HG03565 (cell line): ENCODE measurements at regions not wholly inside any gene's neighbourhood (a gene's known extent, or its start where the extent isn't known, plus 50 kb on each side); places are given as distances from the start of the nearest gene placed in this dataset.
"Not testable (repeated sequence)": the region's sequence is repeated elsewhere in the genome, so short reads cannot be mapped to it uniquely, and the experiment has no call there.

Experiments used
- ATAC-seq: cut with Tn5 transposase; IDR thresholded peaks from one replicate; pipeline ENCODE4 v1.9.1; 2021; ENCODE audit warnings: mild to moderate bottlenecking, moderate library complexity; ENCODE audit not compliant: unreplicated experiment

DNA sequence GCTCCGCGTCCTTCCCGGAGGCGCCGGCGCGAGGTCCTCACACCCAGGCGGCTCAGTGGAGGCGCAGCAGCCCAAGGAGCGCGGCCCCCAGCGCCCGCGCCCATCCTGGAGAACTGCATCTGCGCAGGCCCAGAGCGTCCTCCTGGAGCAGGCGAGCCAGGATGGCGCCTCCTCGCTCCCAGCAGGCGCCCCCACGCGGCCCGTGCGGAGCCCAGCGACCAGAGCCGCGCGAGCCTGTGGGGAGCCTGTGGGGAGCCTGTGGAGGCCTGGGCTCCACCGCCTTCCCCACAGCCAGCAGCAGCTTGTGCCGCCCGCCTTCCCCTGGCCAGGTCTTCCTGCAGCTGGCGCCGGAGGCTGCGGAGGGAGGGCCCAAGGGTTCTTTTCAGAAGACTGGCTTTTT, 953.9 kb downstream of the TMEM121 start:
- not testable (repeated sequence) for ATAC-seq

DNA sequence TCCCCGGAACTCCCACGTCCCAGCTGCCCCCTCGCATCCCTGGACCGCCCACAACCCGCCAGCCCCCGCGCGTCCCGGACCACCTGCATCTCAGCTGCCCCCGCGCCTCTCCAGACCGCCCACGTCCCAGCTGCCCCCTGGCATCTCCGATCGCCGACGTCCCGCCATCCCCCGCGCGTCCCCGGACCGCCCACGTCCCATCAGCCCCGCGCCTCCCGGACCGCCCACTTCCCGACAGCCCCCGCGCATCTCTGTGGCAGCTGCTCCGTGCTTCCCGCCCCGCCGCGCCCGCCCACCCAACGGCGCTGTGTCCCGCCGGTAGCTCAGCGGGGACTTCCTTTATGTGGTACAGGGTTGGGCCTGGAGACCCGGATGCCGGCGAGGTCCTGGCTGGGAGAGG, 955.8 kb downstream of the TMEM121 start:
- ATAC-seq, result not testable (repeated sequence)

DNA sequence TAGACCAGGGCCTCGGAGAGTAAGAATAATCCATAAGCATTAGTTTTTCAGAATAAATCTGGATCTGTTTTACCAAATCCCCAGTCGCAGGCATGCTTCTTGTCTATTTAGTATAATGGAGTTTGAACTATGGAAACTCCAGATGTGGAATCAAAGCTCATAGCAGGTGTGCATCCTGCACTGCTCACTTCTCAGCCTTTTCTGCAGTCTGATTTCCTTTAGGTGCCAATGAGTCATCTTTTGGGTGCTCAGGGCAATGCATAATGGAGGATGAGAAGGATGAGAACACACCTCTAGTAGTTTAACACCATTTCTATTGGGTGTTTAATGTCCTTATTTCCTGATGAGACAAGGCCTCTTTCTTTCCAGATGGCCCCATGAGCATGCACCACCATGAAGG, 961.2 kb downstream of the TMEM121 start:
- no peak for ATAC-seq

DNA sequence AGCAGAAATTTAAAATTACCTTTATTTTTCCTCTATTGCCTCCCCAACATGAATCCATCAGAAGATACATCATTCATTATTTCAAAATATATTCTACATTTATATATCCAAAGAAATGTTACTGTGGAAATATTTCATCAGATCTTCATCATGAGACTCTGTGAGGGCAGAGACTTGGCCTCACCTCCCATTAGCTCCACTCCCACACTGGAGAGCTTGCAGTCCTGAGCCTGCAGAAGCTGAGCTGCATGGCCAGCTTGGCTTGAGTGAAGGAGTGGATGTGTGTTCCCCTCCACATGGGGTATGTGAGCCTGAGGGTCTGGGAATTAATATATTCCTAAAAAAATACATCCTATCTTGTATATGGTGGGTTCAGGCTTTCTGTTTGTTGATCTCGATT, 961.9 kb downstream of the TMEM121 start:
- no peak for ATAC-seq

DNA sequence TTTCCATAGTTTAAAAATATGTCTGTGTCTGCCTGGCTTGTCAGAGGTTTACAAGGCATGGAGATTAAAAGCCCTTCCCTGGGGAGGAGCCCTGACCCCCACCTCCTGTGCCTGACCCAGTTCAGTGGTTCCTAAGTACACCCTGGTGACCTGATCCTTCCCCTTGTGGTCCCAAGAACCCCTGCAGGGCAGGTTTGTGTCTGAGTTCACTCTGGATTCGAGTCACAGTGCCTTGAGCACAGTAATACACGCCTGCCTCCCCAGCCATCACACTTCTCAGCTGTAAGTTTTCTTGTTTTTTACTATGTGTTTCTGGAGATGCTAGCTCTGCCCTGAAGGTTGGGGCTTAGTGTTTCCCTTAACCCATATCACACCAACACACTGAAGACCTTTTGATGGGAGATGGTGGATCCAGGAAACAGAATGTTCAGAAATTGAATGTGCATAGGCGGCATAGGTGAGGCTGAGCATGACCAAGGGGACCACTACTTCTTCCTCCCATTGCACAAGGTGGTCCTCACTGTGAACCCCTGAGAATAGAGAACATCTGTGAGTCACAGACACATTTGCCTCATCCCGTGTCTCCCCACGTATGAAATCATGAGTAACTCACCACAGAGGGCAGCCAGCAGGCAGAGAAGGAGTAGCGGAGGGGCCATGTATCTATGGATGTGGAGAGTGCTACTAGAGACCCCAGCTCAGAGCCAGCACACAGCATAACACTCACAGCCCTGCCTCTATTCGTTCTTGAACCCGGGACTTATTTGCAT, 962.9 kb downstream of the TMEM121 start:
- ATAC-seq, result no peak

DNA sequence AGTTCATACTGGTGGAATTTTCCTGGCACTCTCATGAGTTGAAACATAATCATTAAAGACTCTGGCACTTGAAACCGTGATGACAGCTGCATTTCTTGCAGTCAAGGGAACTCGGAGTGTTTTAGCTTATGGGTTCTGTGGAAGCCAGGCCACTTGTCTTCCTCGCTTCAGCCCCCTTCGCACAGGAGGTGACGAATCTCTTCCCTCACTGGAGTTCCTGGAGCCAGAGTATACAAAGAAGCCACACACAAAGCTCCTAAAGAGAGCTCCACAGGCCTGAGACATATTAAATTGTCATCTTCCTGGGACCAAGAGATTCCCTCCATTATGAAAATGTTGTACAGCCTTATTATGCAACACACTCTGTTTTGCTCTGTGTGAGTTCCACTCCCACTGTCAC, 964.1 kb downstream of the TMEM121 start:
- ATAC-seq, result no peak

DNA sequence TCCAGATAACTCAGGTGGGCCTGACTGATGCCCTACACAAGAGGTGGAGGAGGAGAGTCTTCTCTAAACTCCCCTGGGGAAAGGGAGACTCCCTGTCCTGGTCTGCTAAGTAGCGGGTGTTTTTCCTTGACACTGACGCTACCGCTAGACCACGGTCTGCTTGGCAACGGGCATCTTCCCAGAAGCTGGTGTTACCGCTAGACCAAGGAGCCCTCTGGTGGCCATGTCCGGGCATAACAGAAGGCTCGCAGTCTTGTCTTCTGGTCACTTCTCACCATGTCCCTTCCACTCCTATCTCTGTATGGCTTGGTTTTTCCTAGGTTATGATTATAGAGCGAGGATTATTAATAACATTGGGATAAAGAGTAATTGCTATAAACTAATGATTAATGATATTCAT, 965.5 kb downstream of the TMEM121 start:
- no peak for ATAC-seq

DNA sequence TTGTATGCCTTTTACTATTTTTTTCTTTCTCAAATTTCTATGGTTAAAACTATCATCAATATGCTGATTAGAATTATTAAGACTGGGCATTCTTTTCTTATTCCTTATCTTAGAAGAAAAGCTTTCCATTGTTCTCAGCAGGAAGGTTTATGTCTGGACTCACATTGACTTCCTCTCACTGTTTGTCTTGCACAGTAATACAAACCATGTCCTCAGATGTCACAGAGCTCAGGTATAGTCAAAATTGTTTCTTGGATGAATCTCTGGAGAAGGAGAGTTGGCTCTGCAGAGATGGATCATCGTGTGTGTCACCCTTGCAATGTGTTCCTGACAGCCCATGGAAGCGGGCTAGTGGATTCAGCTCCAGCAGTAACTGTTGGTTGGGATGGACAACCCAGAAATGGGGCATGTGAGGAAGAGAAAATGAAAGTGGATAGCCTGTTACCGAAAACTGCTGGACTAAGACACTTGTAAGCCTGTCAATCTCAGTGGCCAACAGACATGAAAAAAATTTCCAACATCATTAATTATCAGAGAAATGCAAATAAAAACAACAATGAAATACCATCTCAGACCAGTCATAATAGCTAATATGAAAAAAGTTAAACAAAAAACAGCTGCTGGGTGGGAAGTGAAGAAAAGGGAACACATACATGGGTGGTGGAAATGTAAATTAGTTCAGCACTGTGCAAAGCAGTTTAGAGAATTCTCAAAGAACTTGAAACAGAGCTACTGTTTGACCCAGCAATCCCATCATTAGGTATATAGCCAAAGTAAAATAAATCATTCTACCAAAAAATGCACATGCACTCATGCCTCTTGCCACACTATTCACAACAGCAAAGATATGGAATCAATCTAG, 967.8 kb downstream of the TMEM121 start:
- ATAC-seq, result no peak

DNA sequence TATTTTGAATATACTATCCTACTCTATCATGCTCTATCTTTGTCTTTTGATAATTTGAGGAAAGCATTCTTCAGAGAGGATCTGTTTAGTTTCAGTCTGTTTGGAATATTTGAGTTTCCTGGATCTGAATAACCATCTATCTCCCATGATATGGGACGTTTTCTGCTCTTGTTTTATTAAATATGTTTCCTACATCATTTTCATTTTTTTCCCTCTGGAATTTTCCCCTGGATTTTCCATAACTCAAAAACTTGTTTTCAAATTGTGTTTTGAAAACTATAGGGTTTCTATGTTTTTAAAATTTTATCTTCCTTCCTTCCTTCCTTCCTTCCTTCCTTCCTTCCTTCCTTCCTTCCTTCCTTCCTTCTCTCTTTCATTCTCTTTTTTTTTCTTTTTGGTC, 974.2 kb downstream of the TMEM121 start:
- no peak for ATAC-seq

DNA sequence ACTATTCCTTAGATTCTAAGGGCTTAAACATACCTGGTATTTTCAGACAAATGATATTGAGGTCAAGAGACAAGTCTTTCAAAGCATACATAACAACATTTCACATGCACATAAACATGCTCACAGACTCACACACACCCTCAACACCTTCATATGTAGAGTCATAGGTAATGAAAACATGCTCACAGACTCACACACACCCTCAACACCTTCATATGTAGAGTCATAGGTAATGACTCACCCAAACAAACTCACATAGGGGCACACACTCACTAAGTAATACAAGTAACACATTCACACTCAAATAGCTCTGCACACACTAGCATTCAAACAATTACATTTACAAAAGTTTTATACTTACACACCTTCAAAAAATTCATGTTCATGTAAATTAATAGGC, 975.5 kb downstream of the TMEM121 start:
- ATAC-seq, result no peak

DNA sequence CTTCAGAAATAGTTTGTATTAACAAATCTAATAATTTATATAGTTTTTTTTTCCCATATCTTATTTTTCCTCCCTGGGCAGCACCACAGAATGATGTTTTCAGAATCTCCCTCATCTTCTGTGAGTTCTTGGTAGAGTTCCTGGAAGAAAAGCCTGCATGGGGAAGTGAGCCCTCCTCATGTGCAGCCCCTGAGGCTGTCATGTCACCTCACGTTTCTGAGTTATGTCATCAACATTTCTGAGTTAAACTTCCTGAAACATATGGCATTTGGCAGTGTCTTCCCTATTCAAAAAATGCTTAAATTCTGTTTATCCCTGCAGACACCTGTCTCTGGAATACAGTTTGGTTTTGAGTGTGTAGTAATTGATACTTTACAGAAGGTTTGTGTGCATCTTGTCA, 979.0 kb downstream of the TMEM121 start:
- ATAC-seq, result no peak

DNA sequence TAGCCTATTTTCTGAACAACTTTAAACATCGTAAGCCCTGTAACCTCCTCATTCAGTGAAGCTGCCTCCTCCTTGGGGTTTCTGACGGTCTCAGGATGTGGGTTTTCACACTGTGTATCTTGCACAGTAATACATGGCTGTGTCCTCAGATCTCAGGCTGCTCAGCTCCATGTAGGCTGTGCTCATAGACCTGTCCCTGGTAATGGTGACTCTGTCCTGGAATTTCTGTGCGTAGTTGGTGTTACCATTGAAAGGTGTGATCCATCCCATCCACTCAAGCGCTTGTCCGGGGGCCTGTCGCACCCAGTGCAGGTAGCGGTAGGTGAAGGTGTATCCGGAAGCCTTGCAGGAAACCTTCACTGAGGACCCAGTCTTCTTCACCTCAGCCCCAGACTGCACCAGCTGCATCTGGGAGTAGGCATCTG, 980.5 kb downstream of the TMEM121 start:
- no peak for ATAC-seq

DNA sequence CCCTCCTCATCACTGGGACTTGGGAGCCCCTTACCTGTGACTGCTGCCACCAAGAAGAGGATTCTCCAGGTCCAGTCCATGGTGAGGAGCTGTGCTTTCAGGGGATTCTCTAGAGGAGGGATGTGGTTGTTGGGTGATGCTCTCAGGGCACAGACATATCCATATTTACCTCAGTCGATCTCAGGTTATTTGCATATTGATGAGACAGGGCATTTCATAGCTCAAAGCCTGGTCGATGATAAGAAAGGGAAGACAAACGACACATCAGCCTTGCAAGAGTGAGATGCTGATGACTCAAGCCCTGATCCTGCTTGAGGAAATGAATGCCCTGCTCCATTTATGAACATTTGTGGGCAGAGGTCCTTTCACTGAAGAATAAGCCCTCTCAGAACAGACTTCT, 981.0 kb downstream of the TMEM121 start:
- no peak for ATAC-seq

DNA sequence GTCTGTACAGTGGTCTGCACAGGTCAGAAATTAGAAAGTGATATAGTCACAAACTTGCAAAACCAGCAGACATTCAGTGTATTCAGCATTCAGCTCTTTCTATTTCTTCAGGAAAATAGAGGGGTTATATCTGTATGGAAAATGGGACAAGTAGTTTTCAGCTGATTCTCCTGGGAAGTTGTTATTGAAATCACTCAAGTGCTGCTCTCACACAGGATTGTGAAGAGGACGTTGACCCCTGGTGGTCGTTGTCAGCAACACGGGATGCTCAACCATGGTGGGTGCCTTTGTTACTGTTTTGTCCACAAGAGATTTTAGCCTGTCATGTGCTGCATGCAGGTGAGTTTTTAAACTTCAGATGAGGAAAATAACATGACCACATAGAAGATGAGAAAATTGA, 981.8 kb downstream of the TMEM121 start:
- no peak for ATAC-seq

DNA sequence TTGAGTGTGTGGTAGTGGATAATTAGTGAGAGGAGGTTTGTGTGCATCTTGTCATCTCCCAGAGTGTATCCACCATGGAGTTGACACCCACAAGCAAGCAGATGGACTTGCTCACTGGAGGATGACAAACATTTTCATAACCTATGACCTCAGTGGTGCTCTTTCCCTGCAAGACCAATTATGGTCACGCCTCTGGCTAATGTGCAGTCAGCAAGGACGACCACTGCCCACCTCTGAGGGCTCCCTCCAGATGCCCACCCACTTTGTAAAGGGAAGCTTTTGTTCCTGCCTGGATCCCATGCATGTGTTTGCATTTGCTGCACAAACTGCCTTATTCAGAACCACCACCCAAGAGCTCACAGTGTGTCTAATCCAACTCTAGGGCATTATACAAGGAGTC, 982.8 kb downstream of the TMEM121 start:
- no peak for ATAC-seq

DNA sequence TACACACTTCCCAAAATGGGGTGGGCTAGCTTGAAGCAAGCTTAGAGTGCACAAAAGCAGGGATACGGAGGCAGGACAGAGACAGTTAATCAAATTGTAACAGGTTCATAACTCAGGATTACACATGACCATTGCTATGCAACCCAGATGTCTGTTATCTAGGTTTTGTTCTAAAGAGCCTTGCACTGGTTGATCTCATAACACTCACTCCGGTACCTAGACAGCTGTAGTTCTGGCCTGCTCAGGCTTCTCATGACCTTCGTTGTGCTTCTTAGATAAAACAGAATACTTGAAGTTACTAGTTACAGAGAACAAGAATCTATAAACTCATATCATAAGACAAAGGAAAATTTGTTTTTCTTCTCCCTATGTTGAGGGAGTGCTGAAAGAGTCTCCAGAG, 983.4 kb downstream of the TMEM121 start:
- no peak for ATAC-seq

DNA sequence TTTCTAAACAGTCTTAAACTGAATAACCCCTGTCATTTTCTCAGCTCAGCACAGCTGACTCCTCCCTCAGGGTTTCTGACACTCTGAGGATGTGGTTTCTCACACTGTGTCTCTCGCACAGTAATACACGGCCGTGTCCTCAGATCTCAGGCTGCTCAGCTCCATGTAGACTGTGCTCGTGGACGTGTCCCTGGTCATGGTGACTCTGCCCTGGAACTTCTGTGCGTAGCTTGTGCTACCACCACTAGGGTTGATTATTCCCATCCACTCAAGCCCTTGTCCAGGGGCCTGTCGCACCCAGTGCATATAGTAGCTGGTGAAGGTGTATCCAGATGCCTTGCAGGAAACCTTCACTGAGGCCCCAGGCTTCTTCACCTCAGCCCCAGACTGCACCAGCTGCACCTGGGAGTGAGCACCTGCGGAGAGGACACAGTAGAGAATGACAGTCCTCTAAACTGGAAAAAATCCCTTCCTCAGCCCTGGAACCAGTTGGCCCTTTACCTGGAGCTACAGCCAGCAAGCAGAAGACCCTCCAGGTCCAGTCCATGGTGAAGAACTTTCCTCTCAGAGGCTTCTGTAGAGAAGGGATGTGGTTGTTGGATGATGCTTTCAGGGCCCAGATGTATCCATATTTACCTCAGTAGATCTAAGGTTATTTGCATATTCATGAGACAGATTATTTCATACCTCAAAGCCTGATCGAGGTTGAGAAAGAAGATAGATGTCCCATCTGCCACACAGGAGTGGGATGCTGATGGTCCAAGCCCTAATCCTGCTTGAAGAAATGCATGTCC, 984.8 kb downstream of the TMEM121 start:
- no peak for ATAC-seq

DNA sequence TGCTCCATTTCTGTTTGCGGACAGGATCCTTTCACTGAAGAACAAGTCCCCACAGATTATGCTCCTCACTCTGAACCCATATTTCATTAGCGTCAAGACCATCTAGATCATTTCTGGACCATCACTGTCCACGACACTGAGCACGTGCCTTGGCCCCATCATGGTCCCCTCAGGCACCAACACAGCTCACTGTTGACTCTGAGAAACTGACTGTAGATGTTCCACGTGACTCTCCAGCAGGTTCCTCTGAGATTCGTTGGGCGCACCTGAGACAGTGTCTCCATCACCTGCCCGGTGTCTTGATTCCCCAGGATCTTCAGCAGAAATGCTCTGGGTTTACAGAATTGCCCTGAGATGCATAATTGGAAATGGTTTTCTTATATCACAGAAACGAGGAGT, 985.4 kb downstream of the TMEM121 start:
- ATAC-seq, result no peak

DNA sequence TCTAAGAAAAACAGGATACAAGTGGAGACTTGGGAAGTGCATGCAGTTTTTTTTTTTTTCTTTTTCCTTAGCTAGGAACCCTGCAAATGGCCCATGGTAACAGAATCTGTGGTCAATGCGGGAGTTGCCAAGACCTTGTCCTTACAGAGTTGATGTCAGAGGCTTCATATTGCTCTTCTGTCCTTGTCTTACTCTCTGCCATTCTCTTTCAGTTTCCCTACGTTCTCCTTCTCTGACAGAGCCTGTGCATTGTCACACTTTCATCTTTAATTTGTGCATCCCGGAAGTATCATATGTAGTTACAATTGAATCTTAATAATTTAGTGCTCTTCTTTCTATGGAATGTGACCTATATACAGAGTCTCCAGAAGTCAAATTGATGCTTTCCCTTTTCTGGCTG, 986.9 kb downstream of the TMEM121 start:
- no peak for ATAC-seq

DNA sequence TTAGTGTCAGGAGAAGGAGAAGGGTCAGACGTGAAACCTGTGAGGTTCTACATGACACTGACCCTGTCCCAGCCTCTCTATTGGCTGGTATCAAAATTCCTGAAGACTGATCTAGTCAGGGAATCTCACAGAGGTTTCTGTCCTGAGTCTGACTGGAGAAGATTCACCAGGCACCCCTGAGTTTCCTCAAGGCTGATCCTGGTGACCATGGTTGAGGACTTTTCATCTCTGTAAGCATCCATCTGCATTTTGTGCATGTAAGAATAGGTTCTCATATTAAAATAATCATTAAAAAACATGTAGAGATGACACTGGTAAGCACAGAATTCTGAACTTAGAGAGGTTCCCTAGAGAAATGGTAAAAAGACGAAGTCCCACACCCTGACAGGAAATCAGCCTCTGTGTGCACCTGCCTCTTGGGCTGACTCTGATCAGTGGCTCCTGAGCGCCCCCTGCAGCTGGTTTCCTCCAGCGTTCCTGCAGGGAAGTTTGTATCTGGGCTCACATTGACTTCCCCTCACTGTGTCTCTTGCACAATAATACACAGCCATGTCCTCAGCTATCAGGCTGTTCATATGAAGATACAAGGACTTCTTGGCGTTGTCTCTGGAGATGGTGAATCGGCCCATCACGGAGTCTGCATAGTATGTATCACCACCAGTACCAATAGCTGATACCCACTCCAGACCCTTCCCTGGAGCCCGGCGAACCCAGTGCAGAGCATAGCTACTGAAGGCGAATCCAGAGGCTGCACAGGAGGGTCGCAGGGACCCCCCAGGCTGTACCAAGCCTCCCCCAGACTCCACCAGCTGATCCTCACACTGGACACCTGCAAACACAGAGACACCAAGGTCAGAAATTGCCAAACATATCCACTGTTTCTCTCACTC, 991.9 kb downstream of the TMEM121 start:
- ATAC-seq, result no peak
